B cell (primary cell): ENCODE measurements at regions not wholly inside any gene's neighbourhood (a gene's known extent, or its start where the extent isn't known, plus 50 kb on each side); places are given as distances from the start of the nearest gene placed in this dataset.

ENCODE experiments used
- ATAC-seq: fragments of 200-7000 bp; cut with Tn5 transposase; one replicate; pipeline ENCODE4 v1.10.0; 2021; ENCODE audit warnings: low read depth, mild to moderate bottlenecking, moderate number of reproducible peaks, moderate library complexity
- CTCF ChIA-PET: fragments of 350-600 bp; sonication (Branson Sonifier 250); formaldehyde crosslinking; loops from one replicate; lab custom pipeline; 2021; ENCODE audit warnings: antibody characterized with exemption, inconsistent platforms; lab: Charles Lee
- POLR2A ChIA-PET: fragments of 350-600 bp; sonication (Branson Sonifier 250); formaldehyde crosslinking; loops from one replicate; lab custom pipeline; 2021; ENCODE audit warnings: antibody characterized with exemption; lab: Charles Lee
- DNase-seq: peaks from one replicate; pipeline ENCODE4 v3.0.0; 2013
- H2AFZ ChIP-seq: 2 replicates; pipeline ENCODE4 v1.6.1; 2012; ENCODE audit warnings: mild to moderate bottlenecking, low read depth, low read length; ENCODE audit not compliant: insufficient read depth, poor library complexity, severe bottlenecking
- H3K27ac ChIP-seq, 2 donors: 1 replicate in 1 of 2; 2 replicates in 1 of 2; pipeline ENCODE4 v1.5.1; 2012 to 2013; ENCODE audit warnings: low read length in 2 of 2, mild to moderate bottlenecking in 2 of 2, moderate library complexity in 1 of 2
- H3K27me3 ChIP-seq, 4 experiments: fragments of 200-600 bp in 1 of 4; sonication (generic) in 1 of 4; replicated peaks in 1 of 4; 1 replicate in 2 of 4; 2 replicates in 2 of 4; pipeline versions ENCODE4 v1.6.1 to v1.7.0; 2013 to 2016; ENCODE audit warnings: low read length in 3 of 4, mild to moderate bottlenecking in 2 of 4, mixed read lengths in 1 of 4, moderate library complexity in 1 of 4; ENCODE audit not compliant: insufficient read depth in 4 of 4, control insufficient read depth in 3 of 4; ENCODE audit errors: control extremely low read depth in 1 of 4
- H3K36me3 ChIP-seq, 2 experiments: replicated peaks in 1 of 2; 1 replicate in 1 of 2; 2 replicates in 1 of 2; pipeline versions ENCODE4 v1.6.1 to v1.7.1; 2013; ENCODE audit warnings: low read length in 1 of 2; ENCODE audit not compliant: insufficient read depth in 2 of 2, control insufficient read depth in 1 of 2; ENCODE audit errors: control extremely low read depth in 1 of 2, extremely low read depth in 1 of 2
- H3K4me1 ChIP-seq, 2 donors: fragments of 200-600 bp in 1 of 2; sonication (generic) in 1 of 2; 1 replicate in 1 of 2; 2 replicates in 1 of 2; pipeline versions ENCODE4 v1.5.1 to v1.6.1; 2013 to 2017; ENCODE audit warnings: low read length in 2 of 2; ENCODE audit not compliant: control insufficient read depth in 2 of 2, insufficient read depth in 2 of 2
- H3K4me2 ChIP-seq: replicated peaks from 2 replicates; pipeline ENCODE3; 2012; ENCODE audit warnings: mild to moderate bottlenecking, low read depth, low read length; ENCODE audit not compliant: poor library complexity, severe bottlenecking
- H3K4me3 ChIP-seq, 5 experiments: fragments of 200-600 bp in 1 of 5; sonication (generic) in 1 of 5; 1 replicate in 3 of 5; 2 replicates in 2 of 5; pipeline versions ENCODE4 v1.5.1 to v1.7.0; 2011 to 2016; ENCODE audit warnings: low read length in 4 of 5, mild to moderate bottlenecking in 4 of 5, low read depth in 2 of 5, control low read depth in 1 of 5, moderate library complexity in 1 of 5; ENCODE audit not compliant: insufficient read depth in 1 of 5; ENCODE audit errors: control extremely low read depth in 1 of 5, extremely low read depth in 1 of 5
- H3K79me2 ChIP-seq: fragments of 200-600 bp; sonication (generic); one replicate; pipeline ENCODE4 v1.6.0; 2016; ENCODE audit warnings: low read length; ENCODE audit not compliant: control insufficient read depth, insufficient read depth
- H3K9ac ChIP-seq: fragments of 200-600 bp; sonication (generic); 2 replicates; pipeline ENCODE4 v1.6.1; 2017; ENCODE audit warnings: mild to moderate bottlenecking, low read length, moderate library complexity
- H3K9me3 ChIP-seq, 3 donors: one replicate each; pipeline versions ENCODE4 v1.6.1 to v1.7.1; 2013; ENCODE audit warnings: low read length in 2 of 3; ENCODE audit not compliant: control insufficient read depth in 2 of 3, insufficient read depth in 1 of 3; ENCODE audit errors: control extremely low read depth in 1 of 3
- H4K20me1 ChIP-seq: 2 replicates; pipeline ENCODE4 v1.6.0; 2012; ENCODE audit warnings: mild to moderate bottlenecking, low read length; ENCODE audit not compliant: insufficient read depth, control insufficient read depth, poor library complexity, severe bottlenecking
- H3K27ac Mint-ChIP-seq: one replicate; pipeline ENCODE4 v1.8.0; 2021; ENCODE audit warnings: mixed read lengths
- H3K27me3 Mint-ChIP-seq: one replicate; pipeline ENCODE4 v1.8.0; 2021; ENCODE audit warnings: mixed read lengths
- H3K4me1 Mint-ChIP-seq: one replicate; pipeline ENCODE4 v1.8.0; 2021; ENCODE audit warnings: mixed read lengths
- H3K4me3 Mint-ChIP-seq: one replicate; pipeline ENCODE4 v1.8.0; 2021; ENCODE audit warnings: mixed read lengths
- H3K9me3 Mint-ChIP-seq: one replicate; pipeline ENCODE4 v1.8.0; 2022; ENCODE audit warnings: mixed read lengths; ENCODE audit not compliant: insufficient read depth
- CTCF ChIP-seq: fragments of 200-600 bp; IDR thresholded peaks from one replicate; pipeline ENCODE4 v1.8.0; 2022; ENCODE audit warnings: antibody characterized with exemption, mild to moderate bottlenecking
- EZH2 ChIP-seq: IDR thresholded peaks from 2 replicates; pipeline ENCODE4 v1.6.1; 2012; ENCODE audit warnings: borderline replicate concordance, low read depth, mild to moderate bottlenecking, moderate library complexity, low read length; ENCODE audit not compliant: insufficient read depth, poor library complexity, severe bottlenecking
- WGBS: methylation state at CpG from one replicate; pipeline ENCODE4 v1.1.5; 2013; ENCODE audit warnings: missing lambda C conversion rate; ENCODE audit not compliant: insufficient coverage; 5-methylcytosine and 5-hydroxymethylcytosine counted together
- intact Hi-C: fragments of 100-400 bp; cut with micrococcal nuclease; formaldehyde crosslinking; loops from one replicate; pipeline ENCODE4 v1.10.0; 2022

GRCh38 chr22:44364751-44365130 lies 52.0 kb upstream of the SHISAL1 start:
- POLR2A ChIA-PET, result no interaction called here
- intact Hi-C loops, result no loop called here
- Histone ChIP-seq H4K20me1 (no peaks in the 10 kb centered on the region), H3K4me3 (no peak overlapping the region), H3K27ac (no peak overlapping the region), H3K4me2 (no peak overlapping the region), H3K9me3 (no peaks in the 10 kb centered on the region), H3K9ac (no peak overlapping the region), H3K79me2 (no peaks in the 10 kb centered on the region), H2AFZ (no peak overlapping the region), H3K4me1 (no peaks in the 10 kb centered on the region), H3K36me3 (no peaks in the 10 kb centered on the region), H3K27me3 (no peaks in the 10 kb centered on the region)
- ATAC-seq, result no peak
- Mint-ChIP-seq H3K27me3 (no peaks in the 10 kb centered on the region), H3K27ac (no peak overlapping the region), H3K4me1 (no peaks in the 10 kb centered on the region), H3K4me3 (no peak overlapping the region), H3K9me3 (no peaks in the 10 kb centered on the region)
- CTCF ChIA-PET, result no interaction called here
- WGBS, result 79% methylated on average over 8 of the region's 12 CpGs
- DNase-seq, result no peak
- no peak for TF ChIP-seq EZH2
- TF ChIP-seq CTCF, result no peak

- Mint-ChIP-seq H3K27me3 (no peaks in the 10 kb centered on the region), H3K9me3 (no peaks in the 10 kb centered on the region), H3K27ac (no peak overlapping the region), H3K4me3 (no peak overlapping the region), H3K4me1 (no peaks in the 10 kb centered on the region)
- intact Hi-C loops, result no loop called here
- POLR2A ChIA-PET, result no interaction called here
- Histone ChIP-seq H4K20me1 (no peaks in the 10 kb centered on the region), H3K9me3 (no peaks in the 10 kb centered on the region), H3K4me3 (no peak overlapping the region), H3K27me3 (no peaks in the 10 kb centered on the region), H2AFZ (no peak overlapping the region), H3K36me3 (no peaks in the 10 kb centered on the region), H3K27ac (no peak overlapping the region), H3K4me2 (no peak overlapping the region), H3K79me2 (no peaks in the 10 kb centered on the region), H3K9ac (no peak overlapping the region), H3K4me1 (no peaks in the 10 kb centered on the region)
- WGBS, result 77% methylated on average over 11 of the region's 11 CpGs
- DNase-seq, result no peak
- no peak for ATAC-seq
- CTCF ChIA-PET, result no interaction called here
- TF ChIP-seq EZH2 (no peak), CTCF (no peak)
Measured at GRCh38 chr22:44363980-44364750, 51.4 kb upstream of the SHISAL1 start.
